ENCODE measurements at regions not wholly inside any gene's neighbourhood (a gene's known extent, or its start where the extent isn't known, plus 50 kb on each side); places are given as distances from the start of the nearest gene placed in this dataset.

DNA sequence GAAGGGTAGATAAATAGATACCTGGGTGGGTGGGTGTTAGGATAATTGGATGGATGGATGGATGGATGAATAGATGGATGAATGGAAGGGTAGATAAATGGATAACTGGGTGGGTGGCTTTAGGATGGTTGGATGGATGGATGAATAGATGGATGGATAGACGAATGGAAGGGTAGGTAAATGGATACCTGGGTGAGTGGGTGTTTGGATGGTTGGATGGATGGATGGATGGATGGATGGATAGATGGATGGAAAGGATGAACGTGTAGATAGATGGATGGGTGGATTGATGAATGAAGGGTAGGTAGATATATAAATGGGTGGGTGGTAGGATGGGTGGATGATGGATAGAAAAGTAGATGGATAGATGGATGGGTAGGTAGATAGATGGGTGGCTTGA lies 59.8 kb upstream of the RXRA start:
- no peak for TF ChIP-seq TARDBP (IDR thresholded peaks at IDR 0.05)
- TF ChIP-seq BHLHE40 (IDR thresholded peaks at IDR 0.05; ENCODE audit: borderline replicate concordance), result no peak
- TF ChIP-seq, protein P1, sequence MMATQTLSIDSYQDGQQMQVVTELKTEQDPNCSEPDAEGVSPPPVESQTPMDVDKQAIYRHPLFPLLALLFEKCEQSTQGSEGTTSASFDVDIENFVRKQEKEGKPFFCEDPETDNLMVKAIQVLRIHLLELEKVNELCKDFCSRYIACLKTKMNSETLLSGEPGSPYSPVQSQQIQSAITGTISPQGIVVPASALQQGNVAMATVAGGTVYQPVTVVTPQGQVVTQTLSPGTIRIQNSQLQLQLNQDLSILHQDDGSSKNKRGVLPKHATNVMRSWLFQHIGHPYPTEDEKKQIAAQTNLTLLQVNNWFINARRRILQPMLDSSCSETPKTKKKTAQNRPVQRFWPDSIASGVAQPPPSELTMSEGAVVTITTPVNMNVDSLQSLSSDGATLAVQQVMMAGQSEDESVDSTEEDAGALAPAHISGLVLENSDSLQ (IDR thresholded peaks at IDR 0.05), result no peak
- no peak for TF ChIP-seq NFRKB (IDR thresholded peaks at IDR 0.05)
- no peak for TF ChIP-seq SP1 (IDR thresholded peaks at IDR 0.05)
- no peak for TF ChIP-seq FOXK2 (IDR thresholded peaks at IDR 0.05)
- no peak for TF ChIP-seq FOXM1 (IDR thresholded peaks at IDR 0.05; ENCODE audit: borderline replicate concordance)
- TF ChIP-seq SUZ12 (IDR thresholded peaks at IDR 0.05), result no peak
- TF ChIP-seq ZNF384 (IDR thresholded peaks at IDR 0.05), result no peak
- no peak for TF ChIP-seq FOXA1 (IDR thresholded peaks at IDR 0.05)
- TF ChIP-seq LEF1 (IDR thresholded peaks at IDR 0.05; ENCODE audit: borderline replicate concordance), result no peak
- TF ChIP-seq CTBP1 (IDR thresholded peaks at IDR 0.05; ENCODE audit: borderline replicate concordance), result no peak
